GM18520 (cell line): ENCODE measurements at regions not wholly inside any gene's neighbourhood (a gene's known extent, or its start where the extent isn't known, plus 50 kb on each side); places are given as distances from the start of the nearest gene placed in this dataset.

ENCODE experiments used
- ATAC-seq: cut with Tn5 transposase; IDR thresholded peaks from one replicate; pipeline ENCODE4 v1.9.1; 2021; ENCODE audit not compliant: unreplicated experiment

- ATAC-seq, result no peak
Observed at GRCh38 chr4:38538517-38538916, 125.5 kb upstream of the KLF3 start.

DNA sequence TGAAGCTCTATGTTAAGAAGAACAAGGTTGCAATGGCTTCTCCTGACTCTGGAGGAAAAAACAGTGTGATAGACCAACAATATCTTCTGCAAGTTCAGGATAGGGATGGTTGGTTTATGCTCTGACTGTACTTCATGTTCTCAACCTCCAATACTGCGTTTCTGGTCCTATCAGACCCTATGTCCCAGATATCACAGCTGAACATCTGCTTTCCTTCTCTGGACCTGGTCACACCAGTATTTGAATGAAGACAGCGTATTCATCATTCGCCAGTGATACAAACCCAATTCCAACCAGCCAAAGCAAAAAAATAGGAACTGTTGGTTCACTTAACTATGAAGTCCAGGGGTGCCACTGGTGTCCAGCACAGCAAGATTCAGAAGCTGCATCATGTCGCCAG is 124.5 kb upstream of the KLF3 start:
- ATAC-seq, result no peak

- ATAC-seq, result no peak
Observed at GRCh38 chr4:38547052-38547451, 116.9 kb upstream of the KLF3 start.

GRCh38 chr4:38548256-38548655 is 115.7 kb upstream of the KLF3 start:
- ATAC-seq, result no peak

GRCh38 chr4:38559374-38559773 is 104.6 kb upstream of the KLF3 start:
- no peak for ATAC-seq

DNA sequence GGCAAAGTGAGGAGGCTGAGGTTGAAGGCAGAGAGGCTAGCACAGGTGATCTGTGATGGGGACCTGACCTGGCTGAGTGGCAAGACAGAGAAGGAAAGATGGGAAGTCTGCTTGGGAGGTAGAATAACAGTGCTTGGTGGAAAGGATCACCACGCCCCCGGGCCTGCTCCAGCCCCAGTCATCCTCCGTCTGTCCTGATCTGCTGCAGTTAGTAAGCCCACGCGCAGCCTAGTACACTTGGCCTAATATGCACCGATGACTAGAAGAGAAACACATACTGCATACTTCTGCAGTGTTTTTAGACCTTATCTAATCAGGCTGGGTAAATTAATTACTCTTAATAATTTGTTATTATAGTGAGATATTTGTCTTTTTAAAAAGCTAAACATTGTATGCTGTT is 103.7 kb upstream of the KLF3 start:
- ATAC-seq, result no peak

GRCh38 chr4:38560768-38561558 is 103.0 kb upstream of the KLF3 start:
- peak; percentile 91 for ATAC-seq

- no peak for ATAC-seq
Observed at GRCh38 chr4:38562751-38563198, 101.2 kb upstream of the KLF3 start.

- no peak for ATAC-seq
Observed at GRCh38 chr4:38563707-38564495, 100.1 kb upstream of the KLF3 start.

GRCh38 chr4:38565271-38566199 is 98.5 kb upstream of the KLF3 start:
- no peak for ATAC-seq

DNA sequence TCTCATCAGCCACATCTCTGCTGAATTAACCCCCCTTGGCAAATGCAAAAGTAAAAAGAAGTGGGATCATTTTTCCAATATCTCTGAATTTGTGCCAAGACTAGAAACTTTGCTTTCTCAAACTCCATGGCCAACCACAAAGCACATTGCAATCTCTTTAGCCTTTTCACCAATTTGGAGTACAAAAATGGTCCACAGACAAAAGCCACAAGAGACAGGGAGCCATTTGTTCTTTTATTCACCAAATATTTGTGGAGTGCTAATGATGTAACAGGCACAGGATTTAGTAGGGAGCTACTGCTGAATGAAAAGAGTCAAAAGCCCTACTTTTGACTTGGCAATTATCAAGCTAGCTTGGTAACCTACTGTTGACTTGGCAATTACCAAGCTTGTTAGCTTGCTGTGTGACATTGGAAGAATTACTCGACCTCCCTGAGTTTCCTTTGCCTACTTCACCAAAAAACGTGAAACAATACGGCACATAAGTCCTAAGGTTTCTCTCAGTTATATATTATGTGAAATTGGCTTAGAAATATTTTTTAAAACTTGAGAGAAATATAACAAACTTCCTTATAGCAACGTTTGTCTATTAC is 97.1 kb upstream of the KLF3 start:
- ATAC-seq, result no peak

DNA sequence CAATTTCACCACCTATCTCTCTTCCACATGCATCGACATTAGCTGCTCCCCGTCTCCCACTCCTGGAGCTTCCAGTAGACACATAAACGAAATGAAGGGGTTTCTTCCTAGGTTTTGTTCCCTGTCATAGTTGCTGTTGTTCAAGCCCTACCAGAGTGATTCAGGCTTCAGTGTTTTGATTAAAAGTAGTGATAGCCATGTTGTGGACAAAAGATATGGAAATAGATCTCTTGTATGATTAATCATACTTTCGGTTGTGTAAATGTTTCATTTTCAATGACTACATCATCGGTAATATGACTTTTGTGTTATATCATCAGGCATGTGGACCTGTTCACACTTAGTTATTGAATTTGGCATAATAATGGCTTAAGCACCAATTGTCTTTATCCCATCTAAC is 96.5 kb upstream of the KLF3 start:
- ATAC-seq, result no peak

GRCh38 chr4:38568768-38569167 is 95.2 kb upstream of the KLF3 start:
- no peak for ATAC-seq

- no peak for ATAC-seq
Observed at GRCh38 chr4:38570647-38571276, 93.2 kb upstream of the KLF3 start.

- no peak for ATAC-seq
Observed at GRCh38 chr4:38572793-38573192, 91.2 kb upstream of the KLF3 start.

- ATAC-seq, result no peak
Observed at GRCh38 chr4:38574559-38575333, 89.3 kb upstream of the KLF3 start.

DNA sequence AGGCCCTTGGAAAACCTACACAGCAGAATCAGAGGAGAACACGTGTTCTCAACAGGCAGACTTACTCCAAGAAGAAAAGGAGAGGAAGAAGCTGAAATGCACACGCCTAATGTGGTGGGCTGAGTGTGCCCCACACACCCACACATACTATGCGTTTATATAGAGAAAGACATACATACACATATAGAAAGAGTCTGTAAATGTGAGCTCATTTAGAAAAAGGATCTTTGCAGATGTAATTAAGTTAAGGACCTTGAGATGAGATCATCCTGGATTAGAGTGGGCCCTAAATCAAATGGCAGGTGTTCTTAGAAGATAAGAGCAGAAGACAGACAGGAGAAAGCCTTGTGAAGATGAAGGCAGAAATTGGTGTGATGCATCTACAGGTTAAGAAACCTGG is 87.2 kb upstream of the KLF3 start:
- no peak for ATAC-seq

GRCh38 chr4:38577462-38577861 is 86.5 kb upstream of the KLF3 start:
- ATAC-seq, result no peak

DNA sequence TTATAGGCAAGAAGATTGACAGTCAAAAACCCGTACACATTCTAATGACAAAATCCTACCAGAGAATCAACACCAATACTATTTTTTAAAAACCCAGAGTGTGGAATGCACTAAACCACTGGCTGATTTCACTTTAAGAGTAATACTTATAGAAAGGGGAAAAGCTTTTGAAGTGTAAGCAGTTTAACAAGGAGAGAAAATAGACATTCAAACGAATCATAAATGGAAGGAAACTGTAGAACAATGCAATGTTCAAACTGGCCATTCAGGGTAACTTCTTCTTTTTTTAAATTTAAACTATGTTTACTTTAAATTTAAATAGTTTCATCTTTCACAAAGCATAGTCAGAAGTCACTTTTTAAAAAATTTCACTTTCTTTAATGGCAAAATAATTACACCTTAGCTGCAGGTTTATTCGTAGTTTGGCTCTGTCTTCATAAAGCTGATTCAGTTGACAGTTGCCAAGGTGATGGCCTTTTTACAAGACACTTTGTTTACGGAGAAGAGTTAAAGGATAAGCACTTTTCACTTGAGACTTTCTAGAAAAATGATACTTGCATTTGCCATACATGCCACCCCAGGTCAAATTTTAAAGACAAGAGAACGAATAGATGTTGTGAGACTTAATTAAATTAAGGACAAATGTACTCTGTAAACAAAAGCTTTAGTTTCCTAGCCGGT is 82.4 kb upstream of the KLF3 start:
- ATAC-seq, result no peak
